Heart left ventricle (tissue), 13 donors: ENCODE measurements at regions not wholly inside any gene's neighbourhood (a gene's known extent, or its start where the extent isn't known, plus 50 kb on each side); places are given as distances from the start of the nearest gene placed in this dataset.

Experiments used
- POLR2A ChIP-seq, 2 donors: fragments of 450-650 bp; IDR thresholded peaks; one replicate each; pipeline ENCODE4 v1.6.1; 2017; ENCODE audit warnings: antibody characterized with exemption in 2 of 2, mild to moderate bottlenecking in 2 of 2, moderate library complexity in 2 of 2
- TF ChIP-seq, protein P1 (sequence below), 12 donors: fragments of 200-600 bp; sonication (generic) in 4 of 12; IDR thresholded peaks; one replicate each; pipeline versions ENCODE4 v1.5.0 to v1.8.0; 2018 to 2022; ENCODE audit warnings: antibody characterized with exemption in 12 of 12, mild to moderate bottlenecking in 5 of 12
- donor health status: ischemic (EF 13 %, LVEDD 7.1; RV severe dilation, severe dysfunction).
- donor health status: DM: no; HTN: yes; CAD: no.
- donor health status: DM: no; HTN: no; CAD: no.
- donor health status: ischemic (EF 25% LVEDD 6.9; RV normal size, moderate dysfunction).
- donor health status: ischemic (EF 25% LVEDD 5.7; RV mildly dilated, moderate dysfunction).
- donor health status: ischemic (EF 35%, LVEDD 5.7; RV mildly dilated, moderate dysfunction).
- donor health status: nonischemic (EF 11% LVEDD 7.7; RV severe dilation, severe dysfunction).
- donor health status: DM: yes; HTN: yes; CAD: no.
- donor health status: PGD.
- donor health status: ischemic (EF 29% LVEDD 5.4; RV normal size, mild dysfunction).
- donor health status: nonischemic (EF 23%, LVEDD 6.1; RV moderate dilation, normal function).

- TF ChIP-seq, protein P1, sequence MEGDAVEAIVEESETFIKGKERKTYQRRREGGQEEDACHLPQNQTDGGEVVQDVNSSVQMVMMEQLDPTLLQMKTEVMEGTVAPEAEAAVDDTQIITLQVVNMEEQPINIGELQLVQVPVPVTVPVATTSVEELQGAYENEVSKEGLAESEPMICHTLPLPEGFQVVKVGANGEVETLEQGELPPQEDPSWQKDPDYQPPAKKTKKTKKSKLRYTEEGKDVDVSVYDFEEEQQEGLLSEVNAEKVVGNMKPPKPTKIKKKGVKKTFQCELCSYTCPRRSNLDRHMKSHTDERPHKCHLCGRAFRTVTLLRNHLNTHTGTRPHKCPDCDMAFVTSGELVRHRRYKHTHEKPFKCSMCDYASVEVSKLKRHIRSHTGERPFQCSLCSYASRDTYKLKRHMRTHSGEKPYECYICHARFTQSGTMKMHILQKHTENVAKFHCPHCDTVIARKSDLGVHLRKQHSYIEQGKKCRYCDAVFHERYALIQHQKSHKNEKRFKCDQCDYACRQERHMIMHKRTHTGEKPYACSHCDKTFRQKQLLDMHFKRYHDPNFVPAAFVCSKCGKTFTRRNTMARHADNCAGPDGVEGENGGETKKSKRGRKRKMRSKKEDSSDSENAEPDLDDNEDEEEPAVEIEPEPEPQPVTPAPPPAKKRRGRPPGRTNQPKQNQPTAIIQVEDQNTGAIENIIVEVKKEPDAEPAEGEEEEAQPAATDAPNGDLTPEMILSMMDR (IDR thresholded peaks at IDR 0.05): no peak
- no peak for TF ChIP-seq POLR2A (IDR thresholded peaks at IDR 0.05)
Observed at GRCh38 chr2:195057001-195057400, 600.0 kb upstream of the SLC39A10 start.
